Caco-2 (cell line): ENCODE measurements at regions not wholly inside any gene's neighbourhood (a gene's known extent, or its start where the extent isn't known, plus 50 kb on each side); places are given as distances from the start of the nearest gene placed in this dataset.
"Not testable (repeated sequence)": the region's sequence is repeated elsewhere in the genome, so short reads cannot be mapped to it uniquely, and the experiment has no call there.

Experiments used
- BruUV-seq: library from RNA; stranded (reverse); fragments of 400-500 nt; replicated peaks from 2 replicates; lab custom pipeline; 2021; lab: Mats Ljungman, UMichigan
- CTCF ChIA-PET: fragments of 300-600 bp; sonication (Branson Sonifier 250); formaldehyde crosslinking; loops from one replicate; lab custom pipeline; 2022; ENCODE audit warnings: antibody characterized with exemption; lab: Charles Lee
- POLR2A ChIA-PET: fragments of 300-600 bp; sonication (Branson Sonifier 250); formaldehyde crosslinking; loops from one replicate; lab custom pipeline; 2022; ENCODE audit warnings: antibody characterized with exemption; lab: Charles Lee
- DNase-seq, 2 experiments: peaks; one replicate each; pipeline versions ENCODE4 v3.0.0 to v3.0.0-alpha.2; 2020 to 2022
- H3K27me3 ChIP-seq: replicated peaks from 2 replicates; pipeline ENCODE4 v1.6.0; 2011; ENCODE audit warnings: low read length; ENCODE audit not compliant: control insufficient read depth, insufficient read depth
- H3K36me3 ChIP-seq: 2 replicates; pipeline ENCODE4 v1.5.1; 2011; ENCODE audit warnings: low read length; ENCODE audit not compliant: control insufficient read depth, insufficient read depth
- H3K4me1 ChIP-seq: fragments of 250-450 bp; sonication (Bioruptor Pico); 2 replicates; pipeline ENCODE4 v1.5.1; 2020; ENCODE audit warnings: mild to moderate bottlenecking
- H3K4me3 ChIP-seq: 2 replicates; pipeline ENCODE4 v1.5.1; 2011; ENCODE audit warnings: low read depth, mild to moderate bottlenecking, control low read depth, low read length
- H3K9me3 ChIP-seq: fragments of 250-450 bp; sonication (Bioruptor Pico); 2 replicates; pipeline ENCODE4 v1.5.1; 2020; ENCODE audit warnings: mild to moderate bottlenecking, moderate library complexity
- H3K27ac Mint-ChIP-seq: one replicate; pipeline ENCODE4 v1.8.0; 2022; ENCODE audit warnings: mixed read lengths; ENCODE audit not compliant: unreplicated experiment
- H3K27me3 Mint-ChIP-seq: one replicate; pipeline ENCODE4 v1.8.0; 2022; ENCODE audit warnings: mixed read lengths; ENCODE audit not compliant: insufficient read depth, unreplicated experiment
- H3K36me3 Mint-ChIP-seq: one replicate; pipeline ENCODE4 v1.8.0; 2022; ENCODE audit warnings: mild to moderate bottlenecking, mixed read lengths; ENCODE audit not compliant: insufficient read depth, unreplicated experiment
- H3K4me1 Mint-ChIP-seq: one replicate; pipeline ENCODE4 v1.8.0; 2022; ENCODE audit warnings: low read depth, mixed read lengths; ENCODE audit not compliant: unreplicated experiment
- H3K4me3 Mint-ChIP-seq: one replicate; pipeline ENCODE4 v1.8.0; 2022; ENCODE audit warnings: mild to moderate bottlenecking, moderate library complexity, mixed read lengths; ENCODE audit not compliant: unreplicated experiment
- H3K9me3 Mint-ChIP-seq: one replicate; pipeline ENCODE4 v1.8.0; 2022; ENCODE audit warnings: mixed read lengths; ENCODE audit not compliant: unreplicated experiment
- CTCF ChIP-seq, 2 experiments: fragments of 200-600 bp in 1 of 2; IDR thresholded peaks; 1 replicate in 1 of 2; 2 replicates in 1 of 2; pipeline versions ENCODE4 v1.5.1 to v1.8.0; 2011 to 2022; ENCODE audit warnings: antibody characterized with exemption in 1 of 2, control low read depth in 1 of 2, inconsistent platforms in 1 of 2, low read depth in 1 of 2, low read length in 1 of 2, mild to moderate bottlenecking in 1 of 2, moderate library complexity in 1 of 2; ENCODE audit not compliant: insufficient read depth in 1 of 2, severe bottlenecking in 1 of 2, unreplicated experiment in 1 of 2
- intact Hi-C: fragments of 100-400 bp; cut with micrococcal nuclease; formaldehyde crosslinking; loops from one replicate; pipeline ENCODE4 v1.10.0; 2022; ENCODE audit not compliant: unreplicated experiment

GRCh38 chr1:181971424-181971823, 90.1 kb downstream of the ZNF648 start:
- H3K27me3 ChIP-seq, result no peaks in the 10 kb centered on the region
- no peak overlapping the region for H3K4me3 Mint-ChIP-seq
- H3K9me3 Mint-ChIP-seq, result no peaks in the 10 kb centered on the region
- ChIA-PET CTCF (no interaction called here), POLR2A (no interaction called here)
- no peak overlapping the region for H3K27ac Mint-ChIP-seq
- intact Hi-C loops, result no loop called here
- no peaks in the 10 kb centered on the region for H3K36me3 ChIP-seq
- H3K4me1 ChIP-seq, result no peaks in the 10 kb centered on the region
- H3K4me1 Mint-ChIP-seq, result no peaks in the 10 kb centered on the region
- no peak overlapping the region for H3K4me3 ChIP-seq
- no TSS peak for BruUV-seq
- DNase-seq, result no peak
- H3K36me3 Mint-ChIP-seq, result no peaks in the 10 kb centered on the region
- no peaks in the 10 kb centered on the region for H3K9me3 ChIP-seq
- TF ChIP-seq CTCF (IDR thresholded peaks at IDR 0.05; ENCODE audit: insufficient read depth in 1 of 2, low read depth in 1 of 2, low read length in 1 of 2, severe bottlenecking in 1 of 2, unreplicated experiment in 1 of 2), result no peak
- H3K27me3 Mint-ChIP-seq, result peaks cover 8% of the 10 kb centered on the region

GRCh38 chr1:181969902-181970301, 91.6 kb downstream of the ZNF648 start:
- H3K36me3 Mint-ChIP-seq, result no peaks in the 10 kb centered on the region
- H3K27ac Mint-ChIP-seq, result no peak overlapping the region
- no peak for TF ChIP-seq CTCF (IDR thresholded peaks at IDR 0.05; ENCODE audit: insufficient read depth in 1 of 2, low read depth in 1 of 2, low read length in 1 of 2, severe bottlenecking in 1 of 2, unreplicated experiment in 1 of 2)
- intact Hi-C loops, result no loop called here
- no peaks in the 10 kb centered on the region for H3K9me3 Mint-ChIP-seq
- H3K4me1 Mint-ChIP-seq, result no peaks in the 10 kb centered on the region
- no TSS peak for BruUV-seq
- POLR2A ChIA-PET, result no interaction called here
- H3K4me3 Mint-ChIP-seq, result no peak overlapping the region
- DNase-seq, result no peak
- CTCF ChIA-PET, result no interaction called here
- Histone ChIP-seq H3K9me3 (no peaks in the 10 kb centered on the region), H3K36me3 (no peaks in the 10 kb centered on the region), H3K27me3 (no peaks in the 10 kb centered on the region), H3K4me1 (no peaks in the 10 kb centered on the region), H3K4me3 (no peak overlapping the region)
- H3K27me3 Mint-ChIP-seq, result peaks cover 4% of the 10 kb centered on the region

- H3K27me3 ChIP-seq, CTCF ChIA-PET, H3K27ac Mint-ChIP-seq, H3K36me3 Mint-ChIP-seq, intact Hi-C loops, H3K36me3 ChIP-seq, POLR2A ChIA-PET, H3K9me3 ChIP-seq, H3K4me3 ChIP-seq, BruUV-seq, DNase-seq, H3K4me1 Mint-ChIP-seq, H3K4me3 Mint-ChIP-seq, H3K4me1 ChIP-seq, H3K27me3 Mint-ChIP-seq: not testable (repeated sequence)
- peaks cover 22% of the 10 kb centered on the region for H3K9me3 Mint-ChIP-seq
Measured at GRCh38 chr1:181954696-181955095, 106.8 kb downstream of the ZNF648 start.

- H3K27ac Mint-ChIP-seq, H3K36me3 ChIP-seq, CTCF ChIA-PET, H3K4me1 ChIP-seq, H3K27me3 ChIP-seq, H3K27me3 Mint-ChIP-seq, BruUV-seq, H3K4me3 ChIP-seq, H3K36me3 Mint-ChIP-seq, H3K4me3 Mint-ChIP-seq, DNase-seq, H3K9me3 ChIP-seq, H3K4me1 Mint-ChIP-seq, intact Hi-C loops, POLR2A ChIA-PET: not testable (repeated sequence)
- H3K9me3 Mint-ChIP-seq, result peaks cover 17% of the 10 kb centered on the region
Measured at GRCh38 chr1:181954178-181954577, 107.3 kb downstream of the ZNF648 start.
